Astrocyte (in vitro differentiated cells and primary cell): ENCODE measurements at regions not wholly inside any gene's neighbourhood (a gene's known extent, or its start where the extent isn't known, plus 50 kb on each side); places are given as distances from the start of the nearest gene placed in this dataset.

ENCODE experiments used
- DNase-seq: peaks from one replicate; pipeline ENCODE4 v3.0.0-alpha.2; 2010; ENCODE audit warnings: low read depth
- FAIRE-seq: peaks from 2 replicates; lab custom pipeline; 2011; peaks lifted over from hg19 to GRCh38; lab: Jason Lieb, UNC
- H2AFZ ChIP-seq: 2 replicates; pipeline ENCODE4 v1.6.0; 2012; ENCODE audit warnings: low read depth, low read length, inconsistent platforms
- H3K27ac ChIP-seq: 2 replicates; pipeline ENCODE4 v1.5.1; 2011; ENCODE audit warnings: low read depth, low read length, inconsistent platforms
- H3K27me3 ChIP-seq: 2 replicates; pipeline ENCODE4 v1.6.0; 2011; ENCODE audit warnings: low read length, inconsistent platforms; ENCODE audit not compliant: insufficient read depth
- H3K36me3 ChIP-seq: 2 replicates; pipeline ENCODE4 v1.5.1; 2011; ENCODE audit warnings: low read length, inconsistent platforms; ENCODE audit not compliant: insufficient read depth
- H3K4me1 ChIP-seq: 2 replicates; pipeline ENCODE4 v1.5.1; 2011; ENCODE audit warnings: low read length, inconsistent platforms; ENCODE audit not compliant: insufficient read depth
- H3K4me2 ChIP-seq: 2 replicates; pipeline ENCODE4 v1.6.0; 2012; ENCODE audit warnings: low read length, inconsistent platforms
- H3K4me3 ChIP-seq: 2 replicates; pipeline ENCODE4 v1.5.1; 2011; ENCODE audit warnings: low read depth, mild to moderate bottlenecking, low read length, inconsistent platforms; ENCODE audit not compliant: insufficient read depth
- H3K79me2 ChIP-seq: 2 replicates; pipeline ENCODE4 v1.6.0; 2012; ENCODE audit warnings: mild to moderate bottlenecking, low read length, inconsistent platforms; ENCODE audit not compliant: insufficient read depth
- H3K9ac ChIP-seq: 2 replicates; pipeline ENCODE4 v1.6.0; 2012; ENCODE audit warnings: mild to moderate bottlenecking, low read length, inconsistent platforms
- H3K9me3 ChIP-seq: 2 replicates; pipeline ENCODE4 v1.5.1; 2012; ENCODE audit warnings: low read depth, mild to moderate bottlenecking, low read length, inconsistent platforms; ENCODE audit not compliant: insufficient read depth
- H4K20me1 ChIP-seq: 2 replicates; pipeline ENCODE4 v1.6.0; 2012; ENCODE audit warnings: low read length, inconsistent platforms; ENCODE audit not compliant: insufficient read depth
- H3K27ac Mint-ChIP-seq: one replicate; pipeline ENCODE4 v1.8.0; 2021; ENCODE audit warnings: mild to moderate bottlenecking, mixed read lengths; ENCODE audit not compliant: unreplicated experiment
- H3K27me3 Mint-ChIP-seq: one replicate; pipeline ENCODE4 v1.8.0; 2021; ENCODE audit warnings: low read depth, mixed read lengths; ENCODE audit not compliant: unreplicated experiment
- H3K36me3 Mint-ChIP-seq: one replicate; pipeline ENCODE4 v1.8.0; 2021; ENCODE audit warnings: low read depth, mixed read lengths; ENCODE audit not compliant: unreplicated experiment
- H3K4me1 Mint-ChIP-seq: one replicate; pipeline ENCODE4 v1.8.0; 2021; ENCODE audit warnings: low read depth, mixed read lengths; ENCODE audit not compliant: unreplicated experiment
- H3K4me3 Mint-ChIP-seq: one replicate; pipeline ENCODE4 v1.8.0; 2021; ENCODE audit warnings: mild to moderate bottlenecking, moderate library complexity, mixed read lengths; ENCODE audit not compliant: unreplicated experiment
- H3K9me3 Mint-ChIP-seq: one replicate; pipeline ENCODE4 v1.8.0; 2021; ENCODE audit warnings: mild to moderate bottlenecking, mixed read lengths; ENCODE audit not compliant: unreplicated experiment
- EZH2 ChIP-seq: IDR thresholded peaks from 2 replicates; pipeline ENCODE4 v1.6.1; 2012; ENCODE audit warnings: mild to moderate bottlenecking, low read length, inconsistent platforms; ENCODE audit not compliant: insufficient read depth
- TF ChIP-seq, protein P1 (sequence below): IDR thresholded peaks from 2 replicates; pipeline ENCODE4 v1.5.1; 2011; ENCODE audit warnings: low read depth, mild to moderate bottlenecking, inconsistent platforms, low read length, moderate library complexity; ENCODE audit not compliant: insufficient read depth

DNA sequence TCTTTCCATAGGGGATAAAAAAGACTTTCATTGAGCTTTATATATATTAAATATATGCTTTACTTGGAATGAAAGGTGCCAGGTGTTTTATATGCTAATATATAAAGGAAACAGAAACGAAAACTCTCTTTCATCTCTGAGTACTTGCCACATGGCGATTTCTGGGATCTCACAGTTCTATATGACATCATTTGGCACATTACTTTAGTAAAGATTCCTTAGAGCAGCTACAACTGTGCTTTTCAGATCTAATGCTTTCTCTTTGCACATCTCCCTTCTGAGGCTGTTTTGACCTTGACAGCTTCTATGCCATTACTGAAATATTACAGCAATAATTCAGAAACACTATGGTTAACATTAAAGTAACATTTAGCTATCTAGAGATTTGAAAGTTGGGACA lies 1082.9 kb upstream of the CDH2 start:
- no peaks in the 10 kb centered on the region for H3K27me3 Mint-ChIP-seq
- no peaks in the 10 kb centered on the region for H3K27me3 ChIP-seq
- TF ChIP-seq, protein P1, sequence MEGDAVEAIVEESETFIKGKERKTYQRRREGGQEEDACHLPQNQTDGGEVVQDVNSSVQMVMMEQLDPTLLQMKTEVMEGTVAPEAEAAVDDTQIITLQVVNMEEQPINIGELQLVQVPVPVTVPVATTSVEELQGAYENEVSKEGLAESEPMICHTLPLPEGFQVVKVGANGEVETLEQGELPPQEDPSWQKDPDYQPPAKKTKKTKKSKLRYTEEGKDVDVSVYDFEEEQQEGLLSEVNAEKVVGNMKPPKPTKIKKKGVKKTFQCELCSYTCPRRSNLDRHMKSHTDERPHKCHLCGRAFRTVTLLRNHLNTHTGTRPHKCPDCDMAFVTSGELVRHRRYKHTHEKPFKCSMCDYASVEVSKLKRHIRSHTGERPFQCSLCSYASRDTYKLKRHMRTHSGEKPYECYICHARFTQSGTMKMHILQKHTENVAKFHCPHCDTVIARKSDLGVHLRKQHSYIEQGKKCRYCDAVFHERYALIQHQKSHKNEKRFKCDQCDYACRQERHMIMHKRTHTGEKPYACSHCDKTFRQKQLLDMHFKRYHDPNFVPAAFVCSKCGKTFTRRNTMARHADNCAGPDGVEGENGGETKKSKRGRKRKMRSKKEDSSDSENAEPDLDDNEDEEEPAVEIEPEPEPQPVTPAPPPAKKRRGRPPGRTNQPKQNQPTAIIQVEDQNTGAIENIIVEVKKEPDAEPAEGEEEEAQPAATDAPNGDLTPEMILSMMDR, result no peak
- TF ChIP-seq EZH2, result no peak
- no peaks in the 10 kb centered on the region for H4K20me1 ChIP-seq
- no peaks in the 10 kb centered on the region for H3K9me3 ChIP-seq
- H3K36me3 ChIP-seq, result no peaks in the 10 kb centered on the region
- no peak overlapping the region for H3K4me3 ChIP-seq
- H3K9ac ChIP-seq, result no peak overlapping the region
- H3K27ac ChIP-seq, result no peak overlapping the region
- H3K36me3 Mint-ChIP-seq, result no peaks in the 10 kb centered on the region
- H3K4me2 ChIP-seq, result no peak overlapping the region
- H3K4me1 ChIP-seq, result no peaks in the 10 kb centered on the region
- no peaks in the 10 kb centered on the region for H3K79me2 ChIP-seq
- H3K27ac Mint-ChIP-seq, result no peak overlapping the region
- no peak for DNase-seq
- no peak overlapping the region for H3K4me3 Mint-ChIP-seq
- peak; percentile 29 for FAIRE-seq
- no peaks in the 10 kb centered on the region for H3K4me1 Mint-ChIP-seq
- no peak overlapping the region for H2AFZ ChIP-seq
- H3K9me3 Mint-ChIP-seq, result no peaks in the 10 kb centered on the region

DNA sequence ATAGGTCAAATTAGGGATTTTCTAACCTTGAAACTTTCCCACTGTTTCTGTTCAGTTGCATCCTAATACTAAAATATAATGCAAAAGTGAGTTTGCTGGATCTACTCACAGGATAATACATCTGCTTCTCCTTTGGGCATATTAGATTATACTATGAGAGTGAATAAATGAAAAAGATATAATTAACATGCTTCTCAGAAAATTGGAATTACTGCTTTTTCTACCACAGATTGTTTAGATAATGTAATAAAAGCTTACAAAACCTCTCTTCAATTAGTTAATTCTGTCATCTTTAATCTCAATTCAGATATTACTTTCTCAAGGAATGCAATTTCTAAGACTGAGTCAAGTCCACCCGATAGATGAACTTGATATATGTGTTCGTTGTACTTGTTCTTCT lies 1077.2 kb upstream of the CDH2 start:
- Mint-ChIP-seq H3K27me3 (no peaks in the 10 kb centered on the region), H3K36me3 (no peaks in the 10 kb centered on the region), H3K4me1 (peaks cover 6% of the 10 kb centered on the region), H3K27ac (no peak overlapping the region), H3K4me3 (no peak overlapping the region), H3K9me3 (no peaks in the 10 kb centered on the region)
- Histone ChIP-seq H3K27ac (no peak overlapping the region), H3K4me1 (no peaks in the 10 kb centered on the region), H3K27me3 (no peaks in the 10 kb centered on the region), H3K9me3 (no peaks in the 10 kb centered on the region), H3K36me3 (no peaks in the 10 kb centered on the region), H4K20me1 (no peaks in the 10 kb centered on the region), H3K4me3 (no peak overlapping the region), H3K4me2 (no peak overlapping the region), H3K79me2 (no peaks in the 10 kb centered on the region), H2AFZ (no peak overlapping the region), H3K9ac (no peak overlapping the region)
- DNase-seq (no peak), FAIRE-seq (no peak)
- TF ChIP-seq, protein P1, result no peak
- no peak for TF ChIP-seq EZH2

DNA sequence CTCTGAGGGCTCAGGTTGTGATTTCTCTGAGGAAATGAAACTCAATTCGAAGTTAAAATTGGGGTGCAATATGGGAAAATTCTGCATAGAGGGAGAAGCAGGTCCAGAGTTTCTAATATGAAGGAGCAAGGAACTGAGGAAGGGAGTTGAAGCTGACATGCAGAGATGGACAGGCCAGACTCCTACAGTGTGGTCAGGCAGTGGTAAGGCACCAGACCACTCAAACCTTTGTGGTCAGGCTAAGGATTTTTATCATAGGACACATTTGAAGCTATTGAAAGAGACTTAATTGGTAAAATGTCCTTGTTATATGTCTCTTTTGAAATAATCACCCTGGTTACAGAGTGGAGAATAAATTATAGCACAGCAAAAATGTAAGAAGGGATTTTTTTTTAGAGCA lies 1074.8 kb upstream of the CDH2 start:
- H3K4me3 ChIP-seq, result no peak overlapping the region
- H3K4me3 Mint-ChIP-seq, result no peak overlapping the region
- TF ChIP-seq, protein P1, result no peak
- TF ChIP-seq EZH2, result no peak
- no peaks in the 10 kb centered on the region for H4K20me1 ChIP-seq
- H3K27ac ChIP-seq, result no peak overlapping the region
- no peak overlapping the region for H3K27ac Mint-ChIP-seq
- H3K4me1 ChIP-seq, result no peaks in the 10 kb centered on the region
- peaks cover 6% of the 10 kb centered on the region for H3K4me1 Mint-ChIP-seq
- no peak overlapping the region for H3K9ac ChIP-seq
- H2AFZ ChIP-seq, result no peak overlapping the region
- FAIRE-seq, result no peak
- H3K36me3 ChIP-seq, result no peaks in the 10 kb centered on the region
- H3K9me3 ChIP-seq, result no peaks in the 10 kb centered on the region
- DNase-seq, result peak; percentile 9
- H3K4me2 ChIP-seq, result no peak overlapping the region
- no peaks in the 10 kb centered on the region for H3K36me3 Mint-ChIP-seq
- no peaks in the 10 kb centered on the region for H3K9me3 Mint-ChIP-seq
- H3K27me3 ChIP-seq, result no peaks in the 10 kb centered on the region
- no peaks in the 10 kb centered on the region for H3K79me2 ChIP-seq
- no peaks in the 10 kb centered on the region for H3K27me3 Mint-ChIP-seq
